ENCODE measurements at regions not wholly inside any gene's neighbourhood (a gene's known extent, or its start where the extent isn't known, plus 50 kb on each side); places are given as distances from the start of the nearest gene placed in this dataset.
"Not testable (repeated sequence)": the region's sequence is repeated elsewhere in the genome, so short reads cannot be mapped to it uniquely, and the experiment has no call there.

DNA sequence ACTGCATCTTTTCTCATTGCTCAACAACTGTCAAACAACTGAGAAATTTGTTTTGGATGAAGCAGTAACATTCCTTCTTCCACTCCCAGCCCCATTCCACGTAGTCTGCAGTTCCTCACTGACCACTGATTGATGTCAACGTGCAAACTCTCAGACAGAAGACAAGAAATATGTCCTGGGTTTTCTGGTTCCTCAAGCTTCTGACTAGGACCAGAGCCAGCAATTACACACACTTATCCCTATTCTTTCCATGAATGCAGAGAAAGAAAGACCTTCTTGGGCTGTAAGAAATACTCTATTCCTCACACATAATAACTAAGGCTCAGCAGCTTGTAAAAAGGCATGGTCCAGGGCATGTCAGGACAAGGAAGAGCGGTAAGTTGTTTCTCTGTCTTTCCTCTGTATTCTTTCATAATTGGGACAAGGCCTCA, 790.1 kb upstream of the SLC35B3 start:
- peak; percentile 10 for DNase-seq (ENCODE audit: low read depth)

DNA sequence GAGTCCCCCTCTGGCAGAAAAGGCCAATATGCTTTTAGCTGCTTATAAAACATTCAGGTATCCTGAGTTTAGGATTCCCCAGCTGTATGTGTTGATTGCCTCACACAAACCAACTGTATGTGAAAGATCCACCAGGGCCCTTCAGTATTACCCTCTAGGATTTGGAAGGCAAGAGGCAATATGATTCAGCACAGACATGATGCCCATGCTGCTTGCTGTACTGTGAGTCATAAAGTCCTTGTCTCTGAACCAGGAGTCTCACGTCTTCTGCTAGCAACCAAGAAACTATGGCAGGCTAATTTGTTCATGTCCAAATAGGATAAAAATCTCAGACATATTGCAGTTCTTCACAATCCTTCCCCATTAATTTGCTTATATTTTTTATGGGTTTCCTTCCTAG, 789.2 kb upstream of the SLC35B3 start:
- DNase-seq (ENCODE audit: low read depth): no peak

GRCh38 chr6:9213717-9214116, 778.4 kb upstream of the SLC35B3 start:
- DNase-seq (ENCODE audit: low read depth): not testable (repeated sequence)

DNA sequence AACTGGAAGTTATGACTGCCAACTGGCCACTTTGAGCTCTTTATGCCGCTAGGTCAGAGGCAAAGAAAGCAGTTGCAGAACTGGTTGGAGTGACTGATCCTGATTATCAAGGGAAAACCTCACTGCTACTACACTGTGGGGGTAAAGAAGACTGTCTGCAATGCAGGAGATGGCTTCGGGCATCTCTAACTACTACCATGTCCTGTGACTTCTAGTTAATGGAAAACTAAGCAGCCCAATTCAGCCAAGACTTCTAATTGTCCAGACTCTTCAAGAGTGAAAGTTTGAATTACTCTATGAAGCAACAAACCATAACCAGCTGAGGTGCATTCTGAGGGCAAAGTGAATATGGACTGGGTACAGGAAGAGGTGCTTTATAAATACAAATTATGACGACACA, 773.6 kb upstream of the SLC35B3 start:
- no peak for DNase-seq (ENCODE audit: low read depth)

GRCh38 chr6:9205645-9206044, 770.3 kb upstream of the SLC35B3 start:
- DNase-seq (ENCODE audit: low read depth): no peak

DNA sequence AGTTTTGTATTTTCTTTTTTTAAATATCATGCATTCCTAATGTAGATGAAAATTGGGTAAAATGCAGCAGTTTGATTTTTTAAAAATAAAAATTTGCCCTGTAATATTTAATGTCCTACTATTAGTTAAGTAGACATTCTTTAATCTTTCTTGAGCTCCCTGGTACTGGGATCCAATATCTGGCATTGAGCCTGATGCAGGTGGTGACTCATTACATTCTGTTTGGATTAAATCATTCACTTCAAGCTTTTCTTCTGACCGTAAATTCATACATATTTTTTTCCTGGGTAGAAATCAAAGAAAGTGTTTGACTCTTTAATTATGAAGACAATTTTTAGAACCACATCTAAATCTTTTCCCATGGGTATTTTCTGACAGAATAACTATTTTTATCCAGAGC, 768.8 kb upstream of the SLC35B3 start:
- peak; percentile 20 for DNase-seq (ENCODE audit: low read depth)

- no peak for DNase-seq (ENCODE audit: low read depth)
These were observed 765.4 kb upstream of the SLC35B3 start for GRCh38 chr6:9200712-9201111.

DNA sequence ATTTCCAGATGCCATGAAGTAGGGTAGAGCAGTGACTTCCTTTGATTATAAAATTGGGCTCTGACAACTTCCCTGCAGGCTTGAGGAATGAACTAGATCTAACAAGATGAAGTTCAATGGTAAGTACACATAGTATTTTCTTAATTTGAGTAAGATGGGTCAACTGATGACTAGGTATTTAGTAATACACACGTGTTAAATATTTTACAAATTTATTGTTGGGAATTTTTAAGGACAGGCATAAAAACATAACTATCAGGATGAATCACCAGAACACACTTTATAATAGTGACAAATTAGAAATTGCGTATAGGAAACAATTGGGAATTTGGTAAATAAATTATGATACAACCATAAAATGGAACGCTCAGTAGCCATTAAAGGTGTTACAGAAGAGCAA, 762.4 kb upstream of the SLC35B3 start:
- no peak for DNase-seq (ENCODE audit: low read depth)

GRCh38 chr6:9195322-9195721, 760.0 kb upstream of the SLC35B3 start:
- no peak for DNase-seq (ENCODE audit: low read depth)

- no peak for DNase-seq (ENCODE audit: low read depth)
These were observed 757.1 kb upstream of the SLC35B3 start for GRCh38 chr6:9192405-9192909.

GRCh38 chr6:9186148-9186547, 750.8 kb upstream of the SLC35B3 start:
- DNase-seq (ENCODE audit: low read depth): no peak

DNA sequence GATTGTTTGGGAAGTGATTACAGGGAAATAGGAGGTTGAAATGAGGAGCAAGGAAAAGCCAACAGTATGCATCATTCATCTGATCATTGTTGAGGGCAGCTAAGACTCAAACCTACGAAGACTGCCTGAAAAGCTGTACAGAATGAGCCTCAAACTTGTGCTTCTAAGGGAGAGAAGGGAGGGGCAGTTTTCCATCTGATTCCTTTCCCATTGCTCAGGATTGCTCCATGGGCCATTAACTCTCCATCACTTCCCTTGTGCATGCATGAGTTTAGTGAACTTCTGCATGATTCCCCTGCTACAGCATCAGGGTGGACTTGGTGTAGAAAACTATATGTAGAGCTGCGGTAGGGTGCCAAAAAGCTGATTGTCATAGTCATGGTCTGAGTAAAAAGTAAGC, 742.7 kb upstream of the SLC35B3 start:
- DNase-seq (ENCODE audit: low read depth): no peak

DNA sequence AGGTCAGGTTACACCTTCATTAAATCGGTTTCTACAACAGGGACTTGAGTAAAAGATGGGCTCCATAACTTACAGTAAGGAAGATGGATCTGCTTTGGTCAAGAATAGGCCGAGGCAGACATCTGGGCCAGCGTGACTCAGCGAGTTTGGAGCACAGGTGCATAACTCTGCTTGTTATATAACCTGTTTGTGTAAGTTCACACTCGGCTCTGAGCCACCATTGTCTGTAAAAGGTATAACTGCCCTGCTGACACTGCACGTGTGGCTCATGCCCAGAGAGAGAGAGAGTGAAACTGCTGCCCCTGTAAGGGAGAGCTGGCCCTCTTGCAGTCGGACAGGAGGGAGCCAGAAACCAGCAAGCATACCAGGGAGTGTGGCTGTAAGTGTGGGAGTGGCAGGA, 737.9 kb upstream of the SLC35B3 start:
- no peak for DNase-seq (ENCODE audit: low read depth)

DNA sequence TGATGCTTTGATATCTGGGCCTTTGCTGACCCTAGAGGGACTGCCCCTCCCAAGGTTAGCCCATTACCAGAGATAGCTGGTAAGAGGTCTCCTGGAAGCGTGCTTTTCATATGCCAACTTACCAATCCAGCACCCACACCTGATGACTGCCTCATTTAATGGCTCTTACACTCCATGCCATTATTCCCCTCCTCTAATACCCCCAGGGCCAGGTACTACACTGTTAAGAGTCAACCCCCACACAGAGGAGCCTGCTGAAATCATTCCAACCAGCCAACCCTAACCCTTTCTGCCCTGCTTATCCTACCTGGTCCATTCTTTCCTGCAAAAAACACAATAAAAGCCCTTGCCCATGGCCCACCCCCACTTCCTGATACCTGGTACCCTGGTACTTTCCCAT, 736.8 kb upstream of the SLC35B3 start:
- DNase-seq (ENCODE audit: low read depth): no peak

DNA sequence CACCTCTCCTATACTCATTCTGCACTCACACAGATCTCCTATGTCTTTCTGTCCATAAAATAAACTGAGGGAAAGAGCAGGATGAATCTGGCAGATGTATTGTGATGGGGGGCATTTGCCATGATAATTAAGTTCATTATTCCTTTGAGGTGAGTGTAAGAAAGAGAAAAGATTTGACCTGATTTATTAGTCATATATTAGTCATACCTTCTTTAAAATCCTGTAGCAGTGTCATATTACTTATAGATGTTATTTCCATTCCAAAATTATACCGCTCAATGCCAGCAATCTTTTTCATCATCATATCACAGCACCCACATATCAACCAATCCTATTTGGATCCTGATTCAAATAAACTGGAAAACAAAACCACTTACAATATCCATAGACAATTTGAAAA, 733.3 kb upstream of the SLC35B3 start:
- DNase-seq (ENCODE audit: low read depth): no peak

- DNase-seq (ENCODE audit: low read depth): no peak
These were observed 726.4 kb upstream of the SLC35B3 start for GRCh38 chr6:9161731-9162130.

DNA sequence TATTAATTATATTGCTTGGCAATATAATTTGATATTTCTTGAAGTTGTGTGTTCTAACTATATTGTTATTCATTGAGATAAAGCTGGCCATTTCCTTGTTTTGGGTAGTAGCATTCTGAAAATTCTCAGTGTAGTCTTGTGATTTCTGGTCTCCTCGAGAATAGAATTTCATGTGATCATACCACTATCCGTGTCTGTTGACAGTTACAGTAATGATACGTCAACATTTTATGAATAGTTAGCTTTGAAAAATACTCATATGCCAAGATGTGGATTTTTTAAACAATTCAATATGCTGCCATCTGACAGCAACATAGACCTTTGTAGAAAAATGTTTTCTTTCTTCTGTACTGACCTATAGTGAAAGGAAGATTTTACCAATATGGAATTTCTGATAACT, 723.7 kb upstream of the SLC35B3 start:
- DNase-seq (ENCODE audit: low read depth): no peak

GRCh38 chr6:9155836-9156235, 720.5 kb upstream of the SLC35B3 start:
- no peak for DNase-seq (ENCODE audit: low read depth)

GRCh38 chr6:9143140-9143539, 707.8 kb upstream of the SLC35B3 start:
- DNase-seq (ENCODE audit: low read depth): no peak

- DNase-seq (ENCODE audit: low read depth): peak; percentile 2
These were observed 705.7 kb upstream of the SLC35B3 start for GRCh38 chr6:9140951-9141460.

- DNase-seq (ENCODE audit: low read depth): peak; percentile 7
These were observed 704.8 kb upstream of the SLC35B3 start for GRCh38 chr6:9140172-9140571.

DNA sequence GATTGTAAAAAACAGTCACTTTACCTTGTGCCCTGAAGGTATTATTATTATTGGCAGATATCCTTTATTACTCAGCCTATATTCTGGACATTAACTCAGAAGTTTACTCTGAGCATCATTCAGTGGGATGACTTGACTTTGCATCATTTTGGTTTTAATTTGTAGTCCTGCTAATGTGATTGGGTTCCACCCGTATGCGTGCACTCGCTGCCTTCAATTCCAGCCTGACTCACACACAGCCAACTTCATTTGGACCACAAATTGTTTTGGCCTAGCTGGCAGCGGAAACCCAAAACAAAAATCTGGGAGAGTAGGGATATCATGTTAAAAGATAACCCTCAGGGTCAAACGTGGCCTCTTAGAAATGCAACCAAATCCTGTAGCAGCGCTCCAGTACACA, 704.4 kb upstream of the SLC35B3 start:
- DNase-seq (ENCODE audit: low read depth): peak; percentile 27

- peak; percentile 9 for DNase-seq (ENCODE audit: low read depth)
These were observed 703.6 kb upstream of the SLC35B3 start for GRCh38 chr6:9138936-9139335.
